Ovary (tissue), 7 donors: ENCODE measurements at regions not wholly inside any gene's neighbourhood (a gene's known extent, or its start where the extent isn't known, plus 50 kb on each side); places are given as distances from the start of the nearest gene placed in this dataset.

Experiments
- DNase-seq, 5 donors: peaks; one replicate each; pipeline ENCODE4 v3.0.0-alpha.2; 2019 to 2020
- H3K27ac ChIP-seq, 2 donors: fragments of 200-600 bp; one replicate each; pipeline versions ENCODE4 v1.5.1 to v1.8.0; 2019 to 2022
- H3K27me3 ChIP-seq: fragments of 200-600 bp; one replicate; pipeline ENCODE4 v1.8.0; 2022
- H3K36me3 ChIP-seq: fragments of 200-600 bp; sonication (generic); one replicate; pipeline ENCODE4 v1.5.1; 2019
- H3K4me1 ChIP-seq: one replicate; pipeline ENCODE4 v1.8.1; 2013; ENCODE audit warnings: mild to moderate bottlenecking, moderate library complexity; ENCODE audit not compliant: insufficient read depth
- H3K4me3 ChIP-seq: fragments of 200-600 bp; sonication (generic); one replicate; pipeline ENCODE4 v1.5.1; 2017
- H3K9me3 ChIP-seq, 2 donors: fragments of 200-600 bp in 1 of 2; sonication (generic) in 1 of 2; one replicate each; pipeline versions ENCODE4 v1.5.1 to v1.8.1; 2013 to 2019; ENCODE audit warnings: mild to moderate bottlenecking in 1 of 2, moderate library complexity in 1 of 2
- CTCF ChIP-seq, 3 donors: fragments of 450-650 bp in 2 of 3; fragments of 200-600 bp in 1 of 3; IDR thresholded peaks; one replicate each; pipeline versions ENCODE4 v1.5.1 to v1.8.0; 2016 to 2022; ENCODE audit warnings: antibody characterized with exemption in 3 of 3, mild to moderate bottlenecking in 1 of 3
- EP300 ChIP-seq: sonication (generic); formaldehyde crosslinking; IDR thresholded peaks from one replicate; pipeline ENCODE4 v1.6.1; 2017; ENCODE audit warnings: antibody characterized with exemption
- POLR2A ChIP-seq: fragments of 450-650 bp; IDR thresholded peaks from one replicate; pipeline ENCODE4 v1.6.1; 2017; ENCODE audit warnings: antibody characterized with exemption, mild to moderate bottlenecking, moderate library complexity
- WGBS, 3 donors: extraction: QIAGEN DNeasy Blood & Tissue Kit in 1 of 3; methylation state at CpG; one replicate each; pipeline versions ENCODE4 v1.1.5 to v1.1.7; 2013 to 2017; 5-methylcytosine and 5-hydroxymethylcytosine counted together
- intact Hi-C, 4 donors: fragments of 100-400 bp; cut with DNase I; formaldehyde crosslinking; loops; one replicate each; pipeline versions ENCODE4 v1.11.0 to v1.15.1; 2022 to 2023
- donor health status: DM: no; HTN: no; CAD: no; lungs with moderate emphysema.
- donor health status: DM: no; HTN: no; CAD: no.
- donor health status: Bipolar disorder and iron deficiency.
- donor health status: DM: no; HTN: no; CAD: no.
- donor health status: DM: yes; HTN: yes; CAD: no.

DNA sequence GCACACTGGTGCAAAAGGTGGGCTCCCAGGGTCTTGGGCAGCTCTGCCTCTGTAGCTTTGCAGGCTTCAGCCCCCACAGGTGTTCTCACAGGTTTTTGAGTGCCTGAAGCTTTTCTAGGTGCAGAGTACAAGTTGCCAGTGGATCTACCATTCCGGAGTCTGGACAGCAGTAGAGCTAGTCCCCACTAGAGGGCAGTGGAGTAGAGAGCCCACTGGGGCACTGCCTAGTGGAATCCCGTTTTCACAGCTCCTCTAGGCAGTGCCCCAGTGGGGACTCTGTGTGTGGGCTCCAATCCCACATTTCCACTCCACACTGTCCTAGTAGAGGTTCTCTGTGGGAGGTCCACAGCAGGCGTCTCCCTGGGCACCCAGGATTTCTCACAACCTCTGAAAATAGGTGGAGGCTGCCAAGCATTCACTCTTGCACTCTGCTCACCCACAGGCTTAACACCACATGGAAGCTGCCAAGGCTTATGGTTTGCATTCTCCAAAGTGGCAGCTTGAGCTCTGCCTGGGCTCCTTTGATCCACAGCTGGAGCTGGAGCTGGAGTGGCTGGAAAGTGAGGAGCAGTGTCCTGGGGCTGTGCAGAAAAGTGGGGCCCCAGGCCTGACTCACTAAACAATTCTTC lies 86.3 kb upstream of the PROKR2 start:
- Histone ChIP-seq H3K36me3 (no peaks in the 10 kb centered on the region), H3K9me3 (no peaks in the 10 kb centered on the region), H3K4me3 (no peak overlapping the region), H3K4me1 (no peaks in the 10 kb centered on the region), H3K27me3 (no peaks in the 10 kb centered on the region), H3K27ac (no peak overlapping the region)
- 15 to 21% (median 20%) methylated on average over 3 of the region's 3 CpGs for WGBS, 3 donors
- TF ChIP-seq CTCF (IDR thresholded peaks at IDR 0.05) (no peak), EP300 (no peak), POLR2A (no peak)
- DNase-seq, result no peak
- intact Hi-C loops, result no loop called here

DNA sequence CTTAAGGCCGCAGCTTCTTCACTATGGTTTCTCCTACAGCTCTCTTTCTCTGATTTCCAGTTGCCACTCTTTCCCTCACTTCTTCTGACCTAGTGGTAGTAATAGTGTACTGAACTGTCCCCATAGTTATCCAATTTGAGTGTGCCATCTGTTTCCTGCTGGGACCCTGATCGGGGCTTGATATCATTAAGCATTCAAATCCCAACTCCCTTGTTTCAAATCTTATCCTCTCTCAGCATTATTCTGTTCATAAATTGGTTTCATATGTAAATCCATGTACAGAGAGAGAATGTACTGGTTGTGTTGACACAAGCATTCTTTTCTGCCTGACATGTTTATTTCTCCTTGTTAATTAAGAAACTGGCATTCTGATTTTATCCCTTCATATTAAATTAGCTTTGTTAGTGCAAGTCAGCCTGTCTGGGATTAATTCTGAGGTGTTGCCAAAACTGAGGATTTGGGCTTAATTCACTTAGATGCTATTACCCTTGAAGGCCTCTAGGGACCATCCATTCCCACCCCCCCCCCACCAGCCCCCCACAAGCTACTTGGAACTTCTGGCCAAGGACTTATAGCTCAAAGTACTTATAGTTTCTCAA lies 84.6 kb upstream of the PROKR2 start:
- Histone ChIP-seq H3K4me3 (no peak overlapping the region), H3K27ac (no peak overlapping the region), H3K27me3 (no peaks in the 10 kb centered on the region), H3K36me3 (no peaks in the 10 kb centered on the region), H3K4me1 (no peaks in the 10 kb centered on the region), H3K9me3 (no peaks in the 10 kb centered on the region)
- WGBS, 3 donors, result 63 to 85% (median 68%) methylated on average over 2 of the region's 2 CpGs
- TF ChIP-seq POLR2A (no peak), CTCF (IDR thresholded peaks at IDR 0.05) (no peak), EP300 (no peak)
- intact Hi-C loops, result no loop called here
- DNase-seq, result no peak

GRCh38 chr20:5400164-5400762 lies 83.5 kb upstream of the PROKR2 start:
- WGBS, 3 donors, result 39 to 62% (median 43%) methylated on average over 1 of the region's 1 CpG
- no peaks in the 10 kb centered on the region for H3K27me3 ChIP-seq
- H3K4me3 ChIP-seq, result no peak overlapping the region
- H3K27ac ChIP-seq, result no peak overlapping the region
- no peaks in the 10 kb centered on the region for H3K4me1 ChIP-seq
- no peak for DNase-seq
- H3K9me3 ChIP-seq, result no peaks in the 10 kb centered on the region
- H3K36me3 ChIP-seq, result no peaks in the 10 kb centered on the region
- intact Hi-C loops, result no loop called here
- TF ChIP-seq POLR2A, result no peak
- TF ChIP-seq EP300, result no peak
- no peak for TF ChIP-seq CTCF (IDR thresholded peaks at IDR 0.05)

DNA sequence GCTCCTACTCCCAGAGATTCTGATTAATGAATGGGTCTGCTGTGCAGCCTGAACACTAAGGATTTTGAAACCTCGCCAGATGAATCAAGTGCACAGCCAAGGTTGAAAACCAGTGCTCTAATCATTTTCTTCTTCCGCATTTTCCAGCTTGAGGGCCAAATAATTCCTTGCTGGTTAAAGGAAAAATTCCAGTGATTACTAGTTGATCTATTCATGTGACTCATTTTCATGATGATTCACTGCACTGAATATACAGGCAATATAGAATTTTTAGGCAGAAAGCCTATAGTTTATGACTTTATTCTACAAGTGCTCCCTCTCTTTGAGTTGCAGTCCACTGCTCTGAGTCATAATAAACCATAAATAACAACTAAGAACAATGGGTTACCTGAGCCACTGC lies 80.6 kb upstream of the PROKR2 start:
- no peaks in the 10 kb centered on the region for H3K9me3 ChIP-seq
- TF ChIP-seq CTCF (IDR thresholded peaks at IDR 0.05), result no peak
- intact Hi-C loops, result no loop called here
- no peaks in the 10 kb centered on the region for H3K36me3 ChIP-seq
- no peaks in the 10 kb centered on the region for H3K4me1 ChIP-seq
- H3K27ac ChIP-seq, result no peak overlapping the region
- 51 to 75% (median 57%) methylated on average over 2 of the region's 2 CpGs for WGBS, 3 donors
- no peak for DNase-seq
- H3K27me3 ChIP-seq, result no peaks in the 10 kb centered on the region
- no peak overlapping the region for H3K4me3 ChIP-seq
